RWPE1 (cell line): ENCODE measurements at regions not wholly inside any gene's neighbourhood (a gene's known extent, or its start where the extent isn't known, plus 50 kb on each side); places are given as distances from the start of the nearest gene placed in this dataset.

Experiments used
- CTCF ChIA-PET: fragments of 350-600 bp; sonication (Branson Sonifier 250); formaldehyde crosslinking; extraction: SDS; loops from one replicate; lab custom pipeline; 2021; lab: Yijun Ruan, JAX
- POLR2A ChIA-PET: fragments of 400-600 bp; formaldehyde crosslinking; extraction: SDS; loops from one replicate; lab custom pipeline; 2020; ENCODE audit warnings: antibody characterized with exemption; ENCODE audit not compliant: low non-redundant PET; lab: Yijun Ruan, JAX
- DNase-seq: peaks from one replicate; pipeline ENCODE4 v3.0.0; 2012; ENCODE audit warnings: low spot score
- H3K27ac ChIP-seq: fragments of 450-650 bp; 2 replicates; pipeline ENCODE4 v1.5.1; 2017
- TF ChIP-seq, protein P1 (sequence below): fragments of 450-650 bp; conservative IDR thresholded peaks from 2 replicates; pipeline ENCODE4 v1.5.1; 2017; ENCODE audit warnings: low read depth, mild to moderate bottlenecking

GRCh38 chr1:101507547-101507971 lies 270.7 kb downstream of the S1PR1 start:
- ChIA-PET POLR2A (no interaction called here), CTCF (interaction anchor here (1.3 kb wide), 1 partner anchor 14 kb away, joined by 3 read pairs; no protein-coding TSS in a partner anchor)
- no peak overlapping the region for H3K27ac ChIP-seq
- DNase-seq, result no peak
- TF ChIP-seq, protein P1, sequence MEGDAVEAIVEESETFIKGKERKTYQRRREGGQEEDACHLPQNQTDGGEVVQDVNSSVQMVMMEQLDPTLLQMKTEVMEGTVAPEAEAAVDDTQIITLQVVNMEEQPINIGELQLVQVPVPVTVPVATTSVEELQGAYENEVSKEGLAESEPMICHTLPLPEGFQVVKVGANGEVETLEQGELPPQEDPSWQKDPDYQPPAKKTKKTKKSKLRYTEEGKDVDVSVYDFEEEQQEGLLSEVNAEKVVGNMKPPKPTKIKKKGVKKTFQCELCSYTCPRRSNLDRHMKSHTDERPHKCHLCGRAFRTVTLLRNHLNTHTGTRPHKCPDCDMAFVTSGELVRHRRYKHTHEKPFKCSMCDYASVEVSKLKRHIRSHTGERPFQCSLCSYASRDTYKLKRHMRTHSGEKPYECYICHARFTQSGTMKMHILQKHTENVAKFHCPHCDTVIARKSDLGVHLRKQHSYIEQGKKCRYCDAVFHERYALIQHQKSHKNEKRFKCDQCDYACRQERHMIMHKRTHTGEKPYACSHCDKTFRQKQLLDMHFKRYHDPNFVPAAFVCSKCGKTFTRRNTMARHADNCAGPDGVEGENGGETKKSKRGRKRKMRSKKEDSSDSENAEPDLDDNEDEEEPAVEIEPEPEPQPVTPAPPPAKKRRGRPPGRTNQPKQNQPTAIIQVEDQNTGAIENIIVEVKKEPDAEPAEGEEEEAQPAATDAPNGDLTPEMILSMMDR, result no peak

DNA sequence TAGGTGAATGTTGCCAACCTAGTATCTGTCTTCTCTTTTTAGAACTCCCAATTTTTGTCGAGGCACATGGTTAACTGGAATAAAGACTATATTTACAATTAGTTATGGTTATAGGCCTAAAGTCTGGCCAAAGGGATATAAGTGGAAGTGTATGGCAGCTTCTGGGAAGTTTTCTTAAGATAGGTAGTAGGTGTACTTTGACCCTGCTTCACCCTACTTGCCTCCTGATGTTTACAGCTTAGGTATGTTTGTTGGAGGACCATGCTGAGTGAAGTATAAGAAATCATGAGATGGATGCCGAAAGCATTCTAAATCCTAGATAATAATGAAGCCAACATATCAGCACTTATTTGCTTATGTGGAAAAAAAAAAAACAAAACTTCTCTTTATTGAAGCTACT lies 272.1 kb downstream of the S1PR1 start:
- ChIA-PET POLR2A (no interaction called here), CTCF (interaction anchor here (0.6 to 0.7 kb wide), 3 partner anchors 200 to 1578 kb away, joined by 3 to 4 read pairs (median 3); no protein-coding TSS in a partner anchor)
- TF ChIP-seq, protein P1, result no peak
- no peak overlapping the region for H3K27ac ChIP-seq
- no peak for DNase-seq

GRCh38 chr1:101509370-101509769 lies 272.6 kb downstream of the S1PR1 start:
- H3K27ac ChIP-seq, result no peak overlapping the region
- CTCF ChIA-PET, result interaction anchor here (0.6 to 0.7 kb wide), 3 partner anchors 200 to 1578 kb away, joined by 3 to 4 read pairs (median 3); no protein-coding TSS in a partner anchor
- TF ChIP-seq, protein P1, result no peak
- no peak for DNase-seq
- POLR2A ChIA-PET, result no interaction called here

DNA sequence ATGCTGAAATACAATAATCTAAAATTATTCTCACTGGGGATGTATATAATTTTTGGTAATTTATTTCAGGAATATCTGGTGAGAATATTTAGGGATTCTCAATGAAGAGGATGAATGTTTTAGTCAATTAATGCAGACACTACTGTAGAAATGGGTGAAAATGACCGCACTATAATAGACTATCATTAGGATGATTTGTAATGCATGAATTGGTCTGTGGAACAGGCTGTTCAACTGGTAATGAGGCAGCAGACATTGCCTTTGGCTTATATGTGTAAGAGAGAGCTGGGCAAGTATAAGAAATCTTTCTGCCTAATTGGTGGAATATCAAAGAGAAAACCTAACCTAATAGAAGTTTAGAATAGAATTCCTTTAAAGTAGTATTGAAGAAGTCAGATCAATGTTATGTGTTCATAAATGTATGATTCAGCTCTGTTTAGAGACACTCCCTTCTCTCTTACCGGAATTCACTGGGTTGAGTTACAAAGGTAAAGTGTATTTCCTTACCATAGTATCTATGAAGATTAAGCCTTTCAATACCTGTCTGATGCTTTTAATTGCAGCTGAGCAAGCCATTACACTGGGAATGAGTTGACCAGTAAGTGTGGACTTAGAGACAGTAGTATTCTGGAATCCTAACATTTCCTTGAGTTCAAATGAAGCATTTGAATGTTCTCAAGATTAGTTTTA lies 274.5 kb downstream of the S1PR1 start:
- POLR2A ChIA-PET, result no interaction called here
- no peak for DNase-seq
- TF ChIP-seq, protein P1, result no peak
- CTCF ChIA-PET, result no interaction called here
- no peak overlapping the region for H3K27ac ChIP-seq

- ChIA-PET POLR2A (no interaction called here), CTCF (interaction anchor here (0.6 to 1.0 kb wide), 4 partner anchors 50 to 641 kb away, joined by 3 to 4 read pairs (median 4); no protein-coding TSS in a partner anchor)
- H3K27ac ChIP-seq, result no peak overlapping the region
- TF ChIP-seq, protein P1, result peak; percentile 75
- peak; percentile 28 for DNase-seq
Observed at GRCh38 chr1:101520302-101520701, 283.5 kb downstream of the S1PR1 start.

GRCh38 chr1:101522486-101522885 lies 285.7 kb downstream of the S1PR1 start:
- no peak overlapping the region for H3K27ac ChIP-seq
- no peak for DNase-seq
- POLR2A ChIA-PET, result no interaction called here
- TF ChIP-seq, protein P1, result no peak
- CTCF ChIA-PET, result no interaction called here
